ENCODE measurements at regions not wholly inside any gene's neighbourhood (a gene's known extent, or its start where the extent isn't known, plus 50 kb on each side); places are given as distances from the start of the nearest gene placed in this dataset.

- no peak for DNase-seq
Observed at GRCh38 chr3:177547711-177548350, 350.5 kb upstream of the TBL1XR1 start.

DNA sequence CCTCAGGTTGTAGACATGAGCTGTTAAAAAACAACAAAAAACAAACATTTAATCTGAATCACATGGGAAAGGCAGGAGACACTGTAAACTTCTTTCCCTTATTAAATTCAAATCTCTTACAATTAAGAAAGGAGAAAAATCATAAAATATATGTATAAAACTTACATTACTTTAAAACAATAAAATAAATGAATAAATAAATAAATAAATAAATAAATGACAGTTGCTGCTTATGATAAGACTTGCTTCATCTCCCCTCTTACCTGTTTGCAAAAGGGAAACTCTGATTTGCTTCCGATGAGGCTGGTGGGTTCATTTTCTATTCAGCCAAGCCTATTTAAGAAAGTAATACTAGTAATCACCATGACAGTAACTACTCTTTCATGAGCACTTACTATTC, 353.4 kb upstream of the TBL1XR1 start:
- DNase-seq: no peak

- no peak for DNase-seq
Observed at GRCh38 chr3:177551431-177551836, 354.2 kb upstream of the TBL1XR1 start.

DNA sequence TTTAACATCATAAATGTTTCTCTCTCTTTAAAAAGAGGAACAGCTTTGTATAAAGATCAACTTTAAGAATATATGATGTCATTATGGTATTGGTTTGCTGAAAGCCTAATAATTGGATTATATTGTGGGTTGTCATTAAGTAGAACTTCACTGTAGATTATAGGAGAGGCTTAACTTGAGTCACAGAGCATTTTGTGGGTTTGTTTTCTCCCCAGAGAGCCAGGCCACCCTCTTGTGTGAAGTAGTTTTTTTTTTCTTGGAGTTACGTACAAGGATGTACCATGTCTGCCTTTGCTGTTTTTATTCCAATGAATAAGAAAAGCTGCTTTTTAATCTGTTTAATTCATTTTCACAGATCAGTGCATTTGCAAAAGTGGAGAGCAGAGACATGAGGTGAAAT, 354.8 kb upstream of the TBL1XR1 start:
- DNase-seq: no peak

- DNase-seq: no peak
Observed at GRCh38 chr3:177553012-177553411, 355.7 kb upstream of the TBL1XR1 start.

- DNase-seq: no peak
Observed at GRCh38 chr3:177553579-177553978, 356.3 kb upstream of the TBL1XR1 start.

- DNase-seq: no peak
Observed at GRCh38 chr3:177554895-177555759, 357.8 kb upstream of the TBL1XR1 start.

DNA sequence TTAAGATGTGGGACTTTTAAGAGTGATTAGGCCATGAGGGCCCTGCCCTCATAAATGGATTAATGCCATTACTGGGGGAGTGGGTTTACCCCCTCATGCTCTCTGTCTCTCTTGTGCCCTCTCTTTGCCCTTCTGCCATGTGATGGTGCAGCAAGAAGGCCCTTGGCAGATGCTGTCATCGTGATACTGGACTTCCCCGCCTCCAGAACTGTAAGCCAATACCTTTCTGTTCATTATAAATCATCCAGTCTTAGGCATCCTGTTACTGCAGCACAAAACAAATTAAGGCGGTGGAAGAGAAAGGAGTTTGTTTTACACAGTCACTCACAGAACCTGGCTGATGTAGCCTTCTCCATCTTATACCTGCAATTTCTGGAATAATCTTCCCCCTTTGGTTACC, 360.3 kb upstream of the TBL1XR1 start:
- no peak for DNase-seq

GRCh38 chr3:177561365-177561764, 364.1 kb upstream of the TBL1XR1 start:
- DNase-seq: no peak

- DNase-seq: peak; percentile 77
Observed at GRCh38 chr3:177561769-177562392, 364.6 kb upstream of the TBL1XR1 start.

- DNase-seq: no peak
Observed at GRCh38 chr3:177563243-177563780, 366.0 kb upstream of the TBL1XR1 start.

DNA sequence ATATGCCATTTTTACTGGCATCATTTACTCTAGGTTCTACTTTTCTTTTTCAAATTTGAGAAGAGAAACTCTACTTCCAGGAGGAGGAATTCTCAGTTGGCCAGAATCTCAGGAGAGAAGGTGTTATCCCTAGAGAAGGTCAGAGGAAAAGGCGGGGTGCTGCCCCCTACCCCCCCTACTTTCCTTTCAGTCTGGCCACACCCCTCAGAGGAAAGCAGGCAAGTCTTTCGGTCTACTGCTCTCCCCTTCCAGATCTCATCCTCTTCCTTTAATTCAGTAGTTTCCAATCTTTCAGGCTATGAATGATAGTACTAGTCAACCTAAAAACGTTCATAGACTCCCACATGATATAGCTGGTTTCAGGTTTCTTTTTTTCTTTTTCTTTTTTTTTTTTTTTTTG, 366.5 kb upstream of the TBL1XR1 start:
- DNase-seq: no peak

DNA sequence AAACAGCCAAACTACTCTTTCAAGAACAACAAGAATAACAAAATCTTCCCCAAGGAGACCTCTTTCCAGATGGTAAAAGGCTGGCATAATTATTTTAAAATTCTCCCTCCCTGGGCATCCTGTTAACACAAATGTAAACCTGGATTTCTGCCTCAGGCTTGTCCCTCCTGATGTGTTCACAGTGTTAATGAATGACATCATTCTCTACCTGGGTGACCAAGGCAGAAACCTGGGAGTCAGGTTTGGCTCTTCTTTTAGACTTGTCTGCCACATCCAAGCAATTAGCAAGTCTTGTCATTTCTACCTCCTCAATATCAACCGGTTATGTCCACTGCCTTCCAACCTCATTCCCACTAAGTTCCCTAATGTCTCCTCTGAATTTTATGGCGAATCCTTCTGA, 368.7 kb upstream of the TBL1XR1 start:
- DNase-seq: no peak

- DNase-seq: no peak
Observed at GRCh38 chr3:177567833-177568232, 370.6 kb upstream of the TBL1XR1 start.

GRCh38 chr3:177569193-177569592, 371.9 kb upstream of the TBL1XR1 start:
- DNase-seq: no peak

DNA sequence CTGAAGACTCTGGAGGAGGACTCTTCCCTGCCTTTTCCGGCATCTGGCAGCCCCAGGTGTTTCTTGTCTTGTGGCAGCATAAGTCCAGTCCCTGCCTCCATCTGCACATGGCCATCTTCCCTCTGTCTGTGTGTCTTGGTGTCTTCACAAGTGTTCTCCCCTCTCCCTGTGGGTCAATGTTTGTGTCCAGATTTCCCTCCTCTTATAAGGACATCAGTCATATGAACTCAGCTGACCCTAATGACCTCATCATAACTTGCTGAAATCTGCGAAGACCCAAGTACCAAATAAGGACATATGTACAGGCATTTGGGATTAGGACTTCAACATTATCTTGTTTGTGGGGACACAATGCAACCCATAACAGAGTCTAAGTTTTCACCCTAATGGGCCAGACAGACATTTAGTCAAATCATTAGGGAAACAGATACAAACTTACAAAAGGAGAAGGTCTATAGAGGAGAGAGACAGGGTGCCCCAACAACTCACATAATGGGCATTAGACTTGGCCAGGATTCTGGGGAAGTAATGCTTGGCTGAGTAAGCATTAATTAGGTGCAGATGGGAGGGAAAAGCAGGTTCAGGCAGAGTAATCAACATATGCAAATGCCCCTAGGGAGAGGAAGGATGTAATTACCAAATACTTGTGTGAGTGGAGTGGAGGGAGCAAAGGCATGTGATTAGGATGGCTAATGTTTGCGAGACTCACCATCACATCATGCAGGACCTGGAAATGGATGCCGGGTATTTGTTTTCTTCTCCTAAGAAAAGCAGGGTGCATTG, 372.8 kb upstream of the TBL1XR1 start:
- DNase-seq: peak; percentile 52

GRCh38 chr3:177571271-177571943, 374.1 kb upstream of the TBL1XR1 start:
- DNase-seq: no peak

GRCh38 chr3:177571944-177572315, 374.6 kb upstream of the TBL1XR1 start:
- DNase-seq: no peak

DNA sequence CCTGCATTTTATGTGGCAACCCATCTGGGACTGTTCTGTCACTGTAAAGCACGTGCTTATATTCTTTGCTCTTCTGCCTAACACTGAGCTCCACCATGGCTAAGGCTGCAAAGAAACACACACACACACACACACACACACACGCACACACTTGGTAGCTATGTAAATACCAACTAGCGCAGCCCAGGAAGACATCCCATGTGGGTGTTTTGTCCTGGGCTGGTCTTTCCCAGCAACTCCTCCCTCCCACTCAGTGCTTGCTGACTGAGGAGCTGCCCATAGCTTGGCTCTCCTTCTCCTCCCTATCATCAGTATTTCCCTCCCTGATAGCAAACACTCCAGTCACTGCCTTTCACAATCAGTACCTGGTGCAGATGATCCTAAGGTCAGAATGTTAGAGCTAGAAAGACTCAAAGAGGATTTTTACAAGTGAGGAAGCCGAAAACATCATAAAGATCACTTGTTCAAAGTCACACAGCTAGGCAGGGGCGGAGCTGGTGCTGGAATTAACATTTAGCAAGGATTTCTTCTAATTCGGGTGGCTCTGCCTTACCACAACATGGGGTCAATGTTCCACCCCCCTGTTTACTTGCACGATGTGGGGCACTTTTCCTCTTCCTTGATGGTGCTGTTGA, 377.1 kb upstream of the TBL1XR1 start:
- no peak for DNase-seq

- DNase-seq: no peak
Observed at GRCh38 chr3:177576746-177577145, 379.5 kb upstream of the TBL1XR1 start.

- no peak for DNase-seq
Observed at GRCh38 chr3:177578488-177578887, 381.2 kb upstream of the TBL1XR1 start.

DNA sequence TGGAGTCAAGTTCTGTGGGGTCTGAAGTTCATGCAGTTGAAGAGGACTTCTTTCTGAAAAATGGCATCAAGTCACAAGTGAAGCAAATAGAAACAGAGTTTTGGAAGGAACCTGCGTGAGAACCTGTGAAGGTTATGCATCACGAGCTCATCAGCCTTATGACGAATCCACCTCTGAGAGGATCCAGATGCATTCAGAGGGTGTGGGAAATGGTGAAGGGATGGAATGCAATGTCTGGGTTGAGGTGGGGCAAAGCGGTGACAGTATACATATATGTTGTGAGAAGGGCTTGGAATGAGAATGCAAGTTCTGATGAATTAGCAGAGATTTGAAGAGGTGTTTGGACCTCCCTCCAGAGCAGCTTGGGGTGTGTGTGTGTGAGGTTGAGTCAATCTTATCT, 382.1 kb upstream of the TBL1XR1 start:
- no peak for DNase-seq
